GM23248 (cell line): ENCODE measurements at regions not wholly inside any gene's neighbourhood (a gene's known extent, or its start where the extent isn't known, plus 50 kb on each side); places are given as distances from the start of the nearest gene placed in this dataset.

Source experiments
- DNase-seq: peaks from one replicate; pipeline ENCODE4 v3.0.0-alpha.2; 2015
- H2AFZ ChIP-seq: fragments of 200-600 bp; sonication (generic); 2 replicates; pipeline ENCODE4 v1.6.1; 2016; ENCODE audit warnings: antibody characterized with exemption
- H3F3A ChIP-seq: fragments of 200-600 bp; sonication (generic); 2 replicates; pipeline ENCODE4 v1.6.1; 2016; ENCODE audit warnings: mild to moderate bottlenecking, antibody characterized with exemption, mixed run types; ENCODE audit not compliant: insufficient read depth
- H3K27ac ChIP-seq: fragments of 200-600 bp; sonication (generic); 2 replicates; pipeline ENCODE4 v1.5.1; 2016; ENCODE audit warnings: mild to moderate bottlenecking
- H3K27me3 ChIP-seq: fragments of 200-600 bp; sonication (generic); replicated peaks from 2 replicates; pipeline ENCODE4 v1.6.1; 2016; ENCODE audit warnings: mild to moderate bottlenecking; ENCODE audit not compliant: insufficient read depth
- H3K36me3 ChIP-seq: fragments of 200-600 bp; sonication (generic); 2 replicates; pipeline ENCODE4 v1.6.1; 2016; ENCODE audit warnings: low read depth, mild to moderate bottlenecking
- H3K4me1 ChIP-seq: fragments of 200-600 bp; sonication (generic); 2 replicates; pipeline ENCODE4 v1.6.1; 2016; ENCODE audit warnings: mild to moderate bottlenecking; ENCODE audit not compliant: insufficient read depth
- H3K4me2 ChIP-seq: fragments of 200-600 bp; sonication (generic); one replicate; pipeline ENCODE4 v1.6.1; 2016; ENCODE audit warnings: mild to moderate bottlenecking; ENCODE audit not compliant: unreplicated experiment
- H3K4me3 ChIP-seq: fragments of 200-600 bp; sonication (generic); 2 replicates; pipeline ENCODE4 v1.5.1; 2016; ENCODE audit warnings: mild to moderate bottlenecking
- H3K79me2 ChIP-seq: fragments of 200-600 bp; sonication (generic); 2 replicates; pipeline ENCODE4 v1.6.1; 2016; ENCODE audit warnings: mild to moderate bottlenecking; ENCODE audit not compliant: insufficient read depth
- H3K9ac ChIP-seq: fragments of 200-600 bp; sonication (generic); 2 replicates; pipeline ENCODE4 v1.6.1; 2016; ENCODE audit warnings: mild to moderate bottlenecking
- H3K9me2 ChIP-seq: fragments of 200-600 bp; sonication (generic); 2 replicates; pipeline ENCODE4 v1.6.1; 2016; ENCODE audit warnings: mixed run types, mild to moderate bottlenecking, moderate library complexity; ENCODE audit not compliant: insufficient read depth
- H3K9me3 ChIP-seq: fragments of 200-600 bp; sonication (generic); one replicate; pipeline ENCODE4 v1.6.1; 2017; ENCODE audit warnings: low read depth
- H4K20me1 ChIP-seq: fragments of 200-600 bp; sonication (generic); 2 replicates; pipeline ENCODE4 v1.6.0; 2016; ENCODE audit not compliant: insufficient read depth
- EZH2 ChIP-seq: fragments of 200-600 bp; sonication (generic); IDR thresholded peaks from 2 replicates; pipeline ENCODE4 v1.6.1; 2018; ENCODE audit warnings: antibody characterized with exemption, mild to moderate bottlenecking; ENCODE audit not compliant: insufficient read depth, poor library complexity, severe bottlenecking
- EZH2phosphoT487 ChIP-seq: fragments of 200-600 bp; sonication (generic); IDR thresholded peaks from 2 replicates; pipeline ENCODE4 v1.6.1; 2018; ENCODE audit warnings: antibody characterized with exemption, moderate library complexity, mild to moderate bottlenecking, low read depth; ENCODE audit not compliant: insufficient read depth
- WGBS, 2 experiments: methylation state at CpG; one replicate each; pipeline ENCODE4 v1.1.6; 2015 to 2017; ENCODE audit warnings: low lambda C conversion rate in 2 of 2, low coverage in 1 of 2; ENCODE audit errors: missing lambda C conversion rate in 2 of 2; 5-methylcytosine and 5-hydroxymethylcytosine counted together
- in situ Hi-C: fragments of 300-500 bp; cut with MboI; formaldehyde crosslinking; loops from 2 replicates; pipeline ENCODE4 v1.15.0; 2020

DNA sequence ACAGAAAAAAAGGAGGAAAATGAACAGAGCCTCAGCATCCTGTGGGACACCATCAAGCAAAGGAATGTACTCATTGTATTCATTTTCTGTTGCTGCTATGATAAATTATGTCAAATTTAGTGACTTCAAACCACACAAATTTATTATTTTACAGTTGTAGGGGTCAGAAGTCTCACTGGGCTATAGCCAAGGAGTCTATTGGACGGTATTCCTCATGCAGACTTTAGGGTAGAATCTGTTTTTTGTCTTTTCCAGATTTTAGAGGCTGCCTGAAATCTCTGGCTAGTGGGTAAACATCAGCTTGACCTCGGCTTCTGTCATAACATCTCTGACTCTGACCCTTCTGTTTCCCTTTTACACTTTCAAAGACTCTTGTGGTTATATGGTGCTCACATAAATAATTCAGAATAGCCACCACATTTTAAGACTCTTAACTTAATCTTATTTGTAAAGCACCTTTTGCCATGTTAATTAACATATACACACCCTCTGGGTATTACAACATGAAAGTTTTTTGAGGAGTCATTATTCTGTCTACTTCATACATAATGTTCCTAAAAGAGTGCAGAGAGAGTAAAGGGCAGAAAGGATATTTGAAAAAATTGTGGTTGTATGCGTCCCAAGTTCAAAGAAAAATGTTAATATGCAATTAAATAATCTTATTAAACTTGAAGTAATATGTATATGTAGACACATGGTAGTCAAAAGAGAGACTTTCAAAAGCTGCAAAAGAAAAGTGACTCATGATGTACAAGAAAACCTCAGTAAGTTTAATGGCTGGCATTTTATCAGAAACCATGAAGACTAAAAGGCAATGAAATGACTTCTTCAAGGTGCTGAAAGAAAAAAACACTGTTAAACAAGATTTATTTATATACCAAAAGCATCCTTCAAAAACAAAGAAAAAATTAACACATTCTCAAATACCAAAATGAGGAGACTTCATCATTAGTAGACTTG lies 70.8 kb upstream of the MEOX2 start:
- H3K4me2 ChIP-seq = no peak overlapping the region

DNA sequence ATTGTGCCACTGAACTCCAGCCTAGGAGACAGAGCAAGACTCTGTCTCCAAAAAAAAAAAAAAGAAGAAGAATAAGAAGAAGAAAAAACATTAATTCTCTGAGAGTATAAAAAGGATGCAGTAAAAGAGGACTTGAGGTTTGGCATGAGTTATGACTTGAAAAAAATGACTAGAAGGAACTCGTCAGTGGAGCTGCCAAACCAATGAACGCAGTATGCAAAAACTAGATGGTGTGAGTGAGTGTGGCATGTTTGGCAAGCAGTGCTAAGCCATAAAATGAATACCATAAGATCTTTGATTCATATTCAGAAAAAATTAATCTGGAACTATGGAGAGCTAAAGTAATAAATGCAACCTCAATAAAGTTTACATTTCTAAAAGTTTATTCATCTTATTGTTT lies 68.6 kb upstream of the MEOX2 start:
- Histone ChIP-seq H3K27me3 (no peaks in the 10 kb centered on the region), H3K27ac (no peak overlapping the region), H3K4me1 (peaks cover 51% of the 10 kb centered on the region), H2AFZ (no peak overlapping the region), H3K36me3 (no peaks in the 10 kb centered on the region), H3K9me3 (no peaks in the 10 kb centered on the region), H3K4me3 (no peak overlapping the region), H3K4me2 (no peak overlapping the region), H3F3A (peaks cover 24% of the 10 kb centered on the region), H3K79me2 (no peaks in the 10 kb centered on the region), H4K20me1 (no peaks in the 10 kb centered on the region), H3K9ac (no peak overlapping the region), H3K9me2 (no peaks in the 10 kb centered on the region)
- TF ChIP-seq EZH2 (no peak), EZH2phosphoT487 (no peak)
- DNase-seq = peak; percentile 45
- 38 to 41% methylated on average over 2 of the region's 2 CpGs for WGBS, 2 experiments
- in situ Hi-C loops = no loop called here

More for the DNA sequence above, 70.8 kb upstream of the MEOX2 start:
- H3K9me3 ChIP-seq = no peaks in the 10 kb centered on the region
- no peak overlapping the region for H3K4me3 ChIP-seq
- H4K20me1 ChIP-seq = no peaks in the 10 kb centered on the region
- WGBS, 2 experiments = 67 to 75% methylated on average over 3 of the region's 3 CpGs
- H3K9me2 ChIP-seq = no peaks in the 10 kb centered on the region
- H3K79me2 ChIP-seq = no peaks in the 10 kb centered on the region
- H3K27me3 ChIP-seq = no peaks in the 10 kb centered on the region
- H2AFZ ChIP-seq = no peak overlapping the region
- no peak overlapping the region for H3K9ac ChIP-seq
- in situ Hi-C loops = no loop called here
- peaks cover 2% of the 10 kb centered on the region for H3F3A ChIP-seq
- no peaks in the 10 kb centered on the region for H3K36me3 ChIP-seq
- H3K27ac ChIP-seq = no peak overlapping the region
- TF ChIP-seq EZH2 (no peak), EZH2phosphoT487 (no peak)
- DNase-seq = peak; percentile 46
- peaks cover 32% of the 10 kb centered on the region for H3K4me1 ChIP-seq

DNA sequence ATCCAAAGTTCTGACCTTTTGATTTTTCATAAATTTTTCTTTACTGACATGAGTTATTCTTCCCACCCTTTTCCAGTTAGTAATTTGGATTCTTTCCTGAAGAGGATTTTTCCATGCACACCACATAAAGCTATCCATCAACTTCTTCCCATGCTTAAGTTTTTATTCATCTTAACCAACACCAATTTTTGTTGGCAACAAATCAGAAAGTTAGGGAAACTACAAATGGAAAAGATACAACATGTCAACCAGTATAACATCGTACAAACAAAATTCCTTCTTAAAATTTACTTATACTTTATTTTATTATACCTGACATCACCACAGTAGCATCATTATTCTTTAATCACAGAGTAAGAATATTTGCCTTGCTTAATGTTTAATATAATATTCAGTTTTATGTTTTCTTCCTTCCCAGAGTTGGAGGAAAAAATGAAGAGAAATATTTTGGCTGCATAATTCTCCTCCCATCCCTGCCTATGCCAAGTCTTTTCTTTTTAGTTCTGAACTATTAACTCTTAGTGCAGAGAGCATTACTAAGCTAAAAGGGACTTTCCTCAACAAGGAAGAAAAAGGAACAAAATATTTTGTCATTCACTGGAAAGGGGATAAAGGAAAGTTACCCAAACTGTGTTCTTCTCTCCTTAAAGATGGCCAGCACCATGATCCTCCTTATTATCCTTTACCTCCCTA lies 67.5 kb upstream of the MEOX2 start:
- Histone ChIP-seq H3F3A (peaks cover 24% of the 10 kb centered on the region), H3K9me2 (no peaks in the 10 kb centered on the region), H3K79me2 (no peaks in the 10 kb centered on the region), H2AFZ (no peak overlapping the region), H3K9me3 (no peaks in the 10 kb centered on the region), H3K4me2 (peak overlapping the region; percentile 16), H3K27me3 (no peaks in the 10 kb centered on the region), H3K4me1 (peaks cover 51% of the 10 kb centered on the region), H3K27ac (no peak overlapping the region), H3K36me3 (no peaks in the 10 kb centered on the region), H3K4me3 (no peak overlapping the region), H3K9ac (no peak overlapping the region), H4K20me1 (no peaks in the 10 kb centered on the region)
- in situ Hi-C loops = no loop called here
- peak; percentile 6 for DNase-seq
- WGBS, 2 experiments = 7 to 35% methylated on average over 1 of the region's 1 CpG
- TF ChIP-seq EZH2 = no peak
- TF ChIP-seq EZH2phosphoT487 = no peak

DNA sequence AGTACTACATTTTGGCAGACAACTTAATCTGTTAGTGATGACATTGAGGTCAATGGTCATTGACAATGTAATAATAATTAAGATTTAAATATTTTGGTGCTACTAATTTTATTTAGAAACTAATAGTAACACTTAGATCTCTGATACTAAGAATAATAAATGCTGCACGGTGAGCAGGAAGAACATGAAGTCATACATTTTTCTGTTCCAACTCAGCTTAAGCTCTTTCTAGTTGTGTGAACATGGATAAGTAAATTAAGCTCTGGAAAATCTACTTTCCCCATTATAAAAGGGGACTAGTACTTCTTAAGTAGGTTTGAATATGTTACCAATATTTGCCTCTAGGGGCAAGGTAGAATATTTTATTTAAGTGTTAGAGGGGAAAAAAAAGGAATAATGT lies 65.9 kb upstream of the MEOX2 start:
- peak; percentile 27 for DNase-seq

More for the DNA sequence above, 65.9 kb upstream of the MEOX2 start:
- H4K20me1 ChIP-seq = no peaks in the 10 kb centered on the region
- H3K79me2 ChIP-seq = no peaks in the 10 kb centered on the region
- H2AFZ ChIP-seq = no peak overlapping the region
- 9 to 10% methylated on average over 1 of the region's 1 CpG for WGBS, 2 experiments
- peaks cover 50% of the 10 kb centered on the region for H3K4me1 ChIP-seq
- peak overlapping the region; percentile 64 for H3K4me2 ChIP-seq
- TF ChIP-seq EZH2 (no peak), EZH2phosphoT487 (no peak)
- in situ Hi-C loops = no loop called here
- peak overlapping the region; percentile 37; the same call in 1 of the 2 replicates for H3K4me3 ChIP-seq
- 0 out of 2 replicates have a peak, but pooled peaks cover 6% of the 10 kb centered on the region for H3K9me2 ChIP-seq
- no peaks in the 10 kb centered on the region for H3K36me3 ChIP-seq
- no peaks in the 10 kb centered on the region for H3K27me3 ChIP-seq
- peaks cover 24% of the 10 kb centered on the region for H3F3A ChIP-seq
- no peaks in the 10 kb centered on the region for H3K9me3 ChIP-seq
- no peak overlapping the region for H3K9ac ChIP-seq
- no peak overlapping the region for H3K27ac ChIP-seq
